Neuronal stem cell (in vitro differentiated cells): ENCODE measurements at regions not wholly inside any gene's neighbourhood (a gene's known extent, or its start where the extent isn't known, plus 50 kb on each side); places are given as distances from the start of the nearest gene placed in this dataset.

ENCODE experiments used
- DNase-seq: peaks from one replicate; pipeline ENCODE4 v3.0.0-alpha.2; 2013; ENCODE audit warnings: low spot score
- H2AFZ ChIP-seq: one replicate; pipeline ENCODE4 v1.6.1; 2013; ENCODE audit warnings: mild to moderate bottlenecking, low read length, inconsistent platforms
- H2AK5ac ChIP-seq: 2 replicates; pipeline ENCODE4 v1.6.1; 2013; ENCODE audit warnings: low read depth, mild to moderate bottlenecking, inconsistent platforms, low read length, moderate library complexity, mixed read lengths
- H2BK120ac ChIP-seq: 2 replicates; pipeline ENCODE4 v1.6.1; 2013; ENCODE audit warnings: low read depth, mild to moderate bottlenecking, inconsistent platforms, low read length, moderate library complexity, mixed read lengths
- H2BK12ac ChIP-seq: one replicate; pipeline ENCODE4 v1.6.1; 2013; ENCODE audit warnings: low read length, inconsistent platforms
- H2BK15ac ChIP-seq: 2 replicates; pipeline ENCODE4 v1.6.1; 2013; ENCODE audit warnings: mild to moderate bottlenecking, low read length, inconsistent platforms, mixed read lengths
- H2BK5ac ChIP-seq: one replicate; pipeline ENCODE4 v1.6.1; 2013; ENCODE audit warnings: inconsistent platforms, mild to moderate bottlenecking, low read length, moderate library complexity
- H3K14ac ChIP-seq: one replicate; pipeline ENCODE4 v1.6.1; 2013; ENCODE audit warnings: low read length, inconsistent platforms
- H3K18ac ChIP-seq: 2 replicates; pipeline ENCODE4 v1.6.1; 2013; ENCODE audit warnings: low read length, inconsistent platforms
- H3K23ac ChIP-seq: 2 replicates; pipeline ENCODE4 v1.6.1; 2013; ENCODE audit warnings: low read depth, mild to moderate bottlenecking, mixed read lengths, low read length, inconsistent platforms; ENCODE audit not compliant: poor library complexity
- H3K27ac ChIP-seq: replicated peaks from 3 replicates; pipeline ENCODE4 v1.5.1; 2013; ENCODE audit warnings: low read length, inconsistent platforms
- H3K27me3 ChIP-seq, 3 experiments: 2 replicates each; pipeline ENCODE4 v1.6.1; 2013; ENCODE audit warnings: low read length in 3 of 3, mild to moderate bottlenecking in 2 of 3, inconsistent platforms in 1 of 3, low read depth in 1 of 3, mixed read lengths in 1 of 3, moderate library complexity in 1 of 3; ENCODE audit not compliant: control insufficient read depth in 3 of 3, insufficient read depth in 3 of 3
- H3K36me3 ChIP-seq, 2 donors: replicated peaks in 1 of 2; 2 replicates each; pipeline ENCODE4 v1.6.1; 2013; ENCODE audit warnings: low read length in 2 of 2; ENCODE audit not compliant: control insufficient read depth in 2 of 2, insufficient read depth in 2 of 2
- H3K4ac ChIP-seq: 2 replicates; pipeline ENCODE4 v1.6.1; 2013; ENCODE audit warnings: inconsistent platforms, mild to moderate bottlenecking, low read length, moderate library complexity
- H3K4me1 ChIP-seq, 2 donors: 1 replicate in 1 of 2; 2 replicates in 1 of 2; pipeline ENCODE4 v1.6.1; 2013; ENCODE audit warnings: low read length in 2 of 2, low read depth in 1 of 2; ENCODE audit not compliant: control insufficient read depth in 2 of 2, insufficient read depth in 1 of 2
- H3K4me2 ChIP-seq: one replicate; pipeline ENCODE4 v1.6.1; 2013; ENCODE audit warnings: mild to moderate bottlenecking, low read length, inconsistent platforms; ENCODE audit not compliant: insufficient read depth, poor library complexity, severe bottlenecking
- H3K4me3 ChIP-seq, 2 donors: 2 replicates each; pipeline ENCODE4 v1.5.1; 2013; ENCODE audit warnings: low read length in 2 of 2, mild to moderate bottlenecking in 2 of 2, inconsistent platforms in 1 of 2, moderate library complexity in 1 of 2
- H3K79me1 ChIP-seq: one replicate; pipeline ENCODE4 v1.6.1; 2013; ENCODE audit warnings: low read depth, mild to moderate bottlenecking, inconsistent platforms, low read length, moderate library complexity
- H3K9ac ChIP-seq: one replicate; pipeline ENCODE4 v1.6.1; 2013; ENCODE audit warnings: mild to moderate bottlenecking, low read depth, low read length, inconsistent platforms; ENCODE audit not compliant: poor library complexity
- H3K9me3 ChIP-seq, 2 donors: replicated peaks in 1 of 2; 2 replicates each; pipeline versions ENCODE3 to v1.6.1; 2013; ENCODE audit warnings: low read length in 2 of 2, mild to moderate bottlenecking in 2 of 2, inconsistent platforms in 1 of 2, low read depth in 1 of 2, mixed read lengths in 1 of 2, moderate library complexity in 1 of 2; ENCODE audit not compliant: control insufficient read depth in 2 of 2, insufficient read depth in 1 of 2
- H4K8ac ChIP-seq: one replicate; pipeline ENCODE4 v1.6.1; 2013; ENCODE audit warnings: low read depth, mild to moderate bottlenecking, inconsistent platforms, low read length, moderate library complexity
- H4K91ac ChIP-seq: one replicate; pipeline ENCODE4 v1.6.1; 2013; ENCODE audit warnings: low read length, low read depth, mild to moderate bottlenecking, inconsistent platforms; ENCODE audit not compliant: poor library complexity
- WGBS, 2 donors: extraction: QIAGEN DNeasy Blood & Tissue Kit; methylation state at CpG; one replicate each; pipeline ENCODE4 v1.1.7; 2013; ENCODE audit warnings: missing lambda C conversion rate in 2 of 2, mixed read lengths in 1 of 2; ENCODE audit not compliant: insufficient read length in 2 of 2, insufficient replicate concordance in 1 of 2; ENCODE audit errors: extremely low coverage in 2 of 2; 5-methylcytosine and 5-hydroxymethylcytosine counted together

- no peak overlapping the region for H2AFZ ChIP-seq
- no peak overlapping the region for H3K4me2 ChIP-seq
- H2BK120ac ChIP-seq = no peak overlapping the region
- H3K4me3 ChIP-seq = no peak overlapping the region
- H3K9me3 ChIP-seq = no peaks in the 10 kb centered on the region
- no peak overlapping the region for H4K91ac ChIP-seq
- H3K4me1 ChIP-seq = no peaks in the 10 kb centered on the region
- H3K79me1 ChIP-seq = no peaks in the 10 kb centered on the region
- H3K27ac ChIP-seq = no peak overlapping the region
- H3K4ac ChIP-seq = no peak overlapping the region
- H3K9ac ChIP-seq = no peak overlapping the region
- no peak overlapping the region for H3K14ac ChIP-seq
- no peak overlapping the region for H3K23ac ChIP-seq
- H3K18ac ChIP-seq = no peak overlapping the region
- DNase-seq = no peak
- no peak overlapping the region for H2AK5ac ChIP-seq
- H3K36me3 ChIP-seq = no peaks in the 10 kb centered on the region
- no peaks in the 10 kb centered on the region for H3K27me3 ChIP-seq
- H2BK12ac ChIP-seq = no peak overlapping the region
- H4K8ac ChIP-seq = no peak overlapping the region
- no CpG with 5 or more reads among the region's 1 CpG for WGBS, 2 donors
- no peak overlapping the region for H2BK15ac ChIP-seq
- no peak overlapping the region for H2BK5ac ChIP-seq
Observed at GRCh38 chr3:82676356-82677026, 915.0 kb upstream of the GBE1 start.

- H3K4me1 ChIP-seq = no peaks in the 10 kb centered on the region
- no peak overlapping the region for H2BK12ac ChIP-seq
- no peak overlapping the region for H3K4me3 ChIP-seq
- no peak overlapping the region for H3K23ac ChIP-seq
- H3K27ac ChIP-seq = no peak overlapping the region
- H3K27me3 ChIP-seq = no peaks in the 10 kb centered on the region
- H3K18ac ChIP-seq = no peak overlapping the region
- WGBS, 2 donors = no CpG with 5 or more reads among the region's 2 CpGs
- no peaks in the 10 kb centered on the region for H3K79me1 ChIP-seq
- no peak overlapping the region for H3K4ac ChIP-seq
- no peak overlapping the region for H4K91ac ChIP-seq
- no peak overlapping the region for H3K14ac ChIP-seq
- no peak overlapping the region for H2AK5ac ChIP-seq
- H3K36me3 ChIP-seq = no peaks in the 10 kb centered on the region
- no peak overlapping the region for H2BK15ac ChIP-seq
- no peak overlapping the region for H2AFZ ChIP-seq
- H3K4me2 ChIP-seq = no peak overlapping the region
- no peaks in the 10 kb centered on the region for H3K9me3 ChIP-seq
- H4K8ac ChIP-seq = no peak overlapping the region
- DNase-seq = no peak
- H2BK120ac ChIP-seq = no peak overlapping the region
- H2BK5ac ChIP-seq = no peak overlapping the region
- no peak overlapping the region for H3K9ac ChIP-seq
Observed at GRCh38 chr3:82672966-82673365, 911.5 kb upstream of the GBE1 start.

GRCh38 chr3:82671466-82671865 is 910.0 kb upstream of the GBE1 start:
- Histone ChIP-seq H4K91ac (no peak overlapping the region), H3K4me3 (no peak overlapping the region), H2BK120ac (no peak overlapping the region), H3K4ac (no peak overlapping the region), H3K23ac (no peak overlapping the region), H3K9ac (no peak overlapping the region), H3K79me1 (no peaks in the 10 kb centered on the region), H3K4me1 (no peaks in the 10 kb centered on the region), H4K8ac (no peak overlapping the region), H3K14ac (no peak overlapping the region), H3K18ac (no peak overlapping the region), H2AK5ac (no peak overlapping the region), H3K27me3 (no peaks in the 10 kb centered on the region), H2BK15ac (no peak overlapping the region), H3K36me3 (no peaks in the 10 kb centered on the region), H3K4me2 (no peak overlapping the region), H3K27ac (no peak overlapping the region), H2AFZ (no peak overlapping the region), H2BK5ac (no peak overlapping the region), H3K9me3 (no peaks in the 10 kb centered on the region), H2BK12ac (no peak overlapping the region)
- no peak for DNase-seq
- no CpG with 5 or more reads among the region's 1 CpG for WGBS, 2 donors

GRCh38 chr3:82654708-82655107 is 893.3 kb upstream of the GBE1 start:
- Histone ChIP-seq H3K14ac (no peak overlapping the region), H3K79me1 (no peaks in the 10 kb centered on the region), H4K8ac (no peak overlapping the region), H3K4ac (no peak overlapping the region), H3K27me3 (no peaks in the 10 kb centered on the region), H4K91ac (no peak overlapping the region), H2BK120ac (no peak overlapping the region), H2BK5ac (no peak overlapping the region), H3K23ac (no peak overlapping the region), H3K18ac (no peak overlapping the region), H2AFZ (no peak overlapping the region), H3K4me1 (peaks cover 0 to 10% of the 10 kb centered on the region in 2 donors), H3K36me3 (no peaks in the 10 kb centered on the region), H3K4me2 (no peak overlapping the region), H2BK15ac (no peak overlapping the region), H3K9ac (no peak overlapping the region), H3K27ac (no peak overlapping the region), H2AK5ac (no peak overlapping the region), H3K4me3 (no peak overlapping the region), H3K9me3 (peaks cover 0 to 3% of the 10 kb centered on the region in 2 donors), H2BK12ac (no peak overlapping the region)
- WGBS, 2 donors = no CpG with 5 or more reads among the region's 3 CpGs
- DNase-seq = no peak
